CD14-positive monocyte (primary cell): ENCODE measurements at regions not wholly inside any gene's neighbourhood (a gene's known extent, or its start where the extent isn't known, plus 50 kb on each side); places are given as distances from the start of the nearest gene placed in this dataset.

ENCODE experiments used
- DNase-seq, 3 donors: peaks; one replicate each; pipeline ENCODE4 v3.0.0-alpha.2; 2011 to 2022
- H2AFZ ChIP-seq: 2 replicates; pipeline ENCODE4 v1.6.0; 2012; ENCODE audit warnings: mild to moderate bottlenecking, low read depth, low read length, inconsistent platforms; ENCODE audit not compliant: insufficient read depth, poor library complexity, severe bottlenecking
- H3K27ac ChIP-seq, 2 donors: 1 replicate in 1 of 2; 2 replicates in 1 of 2; pipeline ENCODE4 v1.5.1; 2012 to 2013; ENCODE audit warnings: low read length in 2 of 2, control low read depth in 1 of 2, inconsistent platforms in 1 of 2, low read depth in 1 of 2, mild to moderate bottlenecking in 1 of 2
- H3K27me3 ChIP-seq, 2 donors: one replicate each; pipeline versions ENCODE4 v1.6.0 to v1.6.1; 2011 to 2013; ENCODE audit warnings: low read length in 2 of 2; ENCODE audit not compliant: control insufficient read depth in 2 of 2, insufficient read depth in 2 of 2
- H3K36me3 ChIP-seq, 2 donors: replicated peaks in 1 of 2; 1 replicate in 1 of 2; 2 replicates in 1 of 2; pipeline versions ENCODE4 v1.5.1 to v1.6.1; 2012 to 2013; ENCODE audit warnings: low read length in 2 of 2, control low read depth in 1 of 2, inconsistent platforms in 1 of 2, mild to moderate bottlenecking in 1 of 2; ENCODE audit not compliant: insufficient read depth in 2 of 2, control insufficient read depth in 1 of 2
- H3K4me1 ChIP-seq, 2 donors: 1 replicate in 1 of 2; 2 replicates in 1 of 2; pipeline versions ENCODE4 v1.5.1 to v1.6.1; 2012 to 2013; ENCODE audit warnings: low read length in 2 of 2, control low read depth in 1 of 2, inconsistent platforms in 1 of 2, mild to moderate bottlenecking in 1 of 2, moderate library complexity in 1 of 2; ENCODE audit not compliant: insufficient read depth in 2 of 2, control insufficient read depth in 1 of 2
- H3K4me2 ChIP-seq: replicated peaks from 2 replicates; pipeline ENCODE3; 2012; ENCODE audit warnings: low read length, moderate library complexity, mild to moderate bottlenecking; ENCODE audit not compliant: poor library complexity, severe bottlenecking; ENCODE audit errors: extremely low read depth
- H3K4me3 ChIP-seq, 3 experiments: fragments of 200-600 bp in 1 of 3; sonication (generic) in 1 of 3; replicated peaks in 1 of 3; 1 replicate in 2 of 3; 2 replicates in 1 of 3; pipeline ENCODE4 v1.5.1; 2011 to 2013; ENCODE audit warnings: low read length in 3 of 3, mild to moderate bottlenecking in 3 of 3, control low read depth in 2 of 3, low read depth in 2 of 3, inconsistent platforms in 1 of 3, moderate library complexity in 1 of 3
- H3K79me2 ChIP-seq: 2 replicates; pipeline ENCODE4 v1.6.0; 2012; ENCODE audit warnings: mild to moderate bottlenecking, control low read depth, inconsistent platforms, low read length, moderate library complexity; ENCODE audit not compliant: insufficient read depth
- H3K9ac ChIP-seq: 2 replicates; pipeline ENCODE4 v1.6.0; 2017; ENCODE audit warnings: low read length, mild to moderate bottlenecking; ENCODE audit not compliant: insufficient read depth, poor library complexity, severe bottlenecking
- H3K9me3 ChIP-seq, 2 donors: replicated peaks in 1 of 2; 1 replicate in 1 of 2; 2 replicates in 1 of 2; pipeline versions ENCODE4 v1.5.1 to v1.6.1; 2012 to 2013; ENCODE audit warnings: low read length in 2 of 2, control low read depth in 1 of 2; ENCODE audit not compliant: control insufficient read depth in 1 of 2, insufficient read depth in 1 of 2
- H4K20me1 ChIP-seq: 2 replicates; pipeline ENCODE4 v1.6.0; 2012; ENCODE audit warnings: mild to moderate bottlenecking, low read length, control low read depth, moderate library complexity; ENCODE audit not compliant: insufficient read depth
- H3K27ac Mint-ChIP-seq, 7 donors: one replicate each; pipeline ENCODE4 v1.8.0; 2020; ENCODE audit warnings: mild to moderate bottlenecking in 7 of 7, mixed read lengths in 7 of 7, moderate library complexity in 6 of 7, inconsistent platforms in 2 of 7
- H3K27me3 Mint-ChIP-seq, 3 donors: one replicate each; pipeline ENCODE4 v1.8.0; 2021 to 2022; ENCODE audit warnings: low read depth in 3 of 3, mild to moderate bottlenecking in 3 of 3, mixed read lengths in 3 of 3, moderate library complexity in 3 of 3, inconsistent platforms in 1 of 3
- H3K36me3 Mint-ChIP-seq, 2 donors: one replicate each; pipeline ENCODE4 v1.8.0; 2020; ENCODE audit warnings: mixed read lengths in 2 of 2, inconsistent platforms in 1 of 2, mild to moderate bottlenecking in 1 of 2
- H3K4me1 Mint-ChIP-seq: one replicate; pipeline ENCODE4 v1.8.0; 2020; ENCODE audit warnings: mild to moderate bottlenecking, mixed read lengths
- H3K4me3 Mint-ChIP-seq, 2 donors: one replicate each; pipeline ENCODE4 v1.8.0; 2020; ENCODE audit warnings: mild to moderate bottlenecking in 2 of 2, mixed read lengths in 2 of 2, moderate library complexity in 1 of 2
- H3K9me3 Mint-ChIP-seq, 7 donors: one replicate each; pipeline ENCODE4 v1.8.0; 2020 to 2022; ENCODE audit warnings: mixed read lengths in 7 of 7, mild to moderate bottlenecking in 6 of 7, moderate library complexity in 6 of 7, inconsistent platforms in 2 of 7
- WGBS: methylation state at CpG from one replicate; pipeline ENCODE4 v1.1.5; 2013; ENCODE audit warnings: missing lambda C conversion rate; ENCODE audit not compliant: insufficient coverage; 5-methylcytosine and 5-hydroxymethylcytosine counted together
- intact Hi-C, 2 donors: fragments of 100-400 bp; cut with micrococcal nuclease; formaldehyde crosslinking; loops; one replicate each; pipeline versions ENCODE4 v1.15.0 to v1.15.1; 2023
- TF ChIP-seq, protein P1 (sequence below): fragments of 200-600 bp; IDR thresholded peaks from one replicate; pipeline ENCODE4 v1.8.0; 2022; ENCODE audit warnings: antibody characterized with exemption, mild to moderate bottlenecking

DNA sequence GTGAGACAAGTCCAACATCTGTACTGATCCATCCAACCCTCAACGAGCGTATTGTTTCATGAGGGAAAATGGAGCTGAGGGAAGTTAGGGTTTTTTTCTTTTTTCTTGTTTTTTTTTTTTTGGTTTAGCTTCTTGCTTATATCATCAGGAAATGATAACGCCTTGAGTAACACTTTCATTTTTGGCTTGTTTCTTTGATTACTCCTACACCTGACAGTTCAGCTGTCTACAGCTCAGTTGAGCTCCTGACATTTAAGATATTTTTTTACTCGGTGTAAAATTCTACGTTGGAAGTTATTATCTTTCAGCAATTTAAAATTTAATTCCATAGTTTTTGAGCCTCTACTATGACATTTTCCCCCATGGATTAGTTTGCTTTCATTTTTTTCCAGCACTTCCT lies 691.0 kb upstream of the HTR2C start:
- no peaks in the 10 kb centered on the region for H3K9me3 ChIP-seq
- no peaks in the 10 kb centered on the region for H4K20me1 ChIP-seq
- H3K4me1 ChIP-seq, result no peaks in the 10 kb centered on the region
- DNase-seq, result no peak
- Mint-ChIP-seq H3K9me3 (peaks cover 2 to 14% (median 6%) of the 10 kb centered on the region in 7 donors), H3K4me1 (no peaks in the 10 kb centered on the region), H3K27me3 (peaks cover 0 to 2% (median 0%) of the 10 kb centered on the region in 3 donors), H3K27ac (no peak overlapping the region), H3K36me3 (no peaks in the 10 kb centered on the region), H3K4me3 (no peak overlapping the region)
- H3K4me3 ChIP-seq, result no peak overlapping the region
- no peak overlapping the region for H3K9ac ChIP-seq
- H2AFZ ChIP-seq, result no peak overlapping the region
- no peak overlapping the region for H3K27ac ChIP-seq
- no peaks in the 10 kb centered on the region for H3K79me2 ChIP-seq
- WGBS, result no CpG with 5 or more reads among the region's 5 CpGs
- H3K27me3 ChIP-seq, result no peaks in the 10 kb centered on the region
- intact Hi-C loops, result no loop called here
- TF ChIP-seq, protein P1, sequence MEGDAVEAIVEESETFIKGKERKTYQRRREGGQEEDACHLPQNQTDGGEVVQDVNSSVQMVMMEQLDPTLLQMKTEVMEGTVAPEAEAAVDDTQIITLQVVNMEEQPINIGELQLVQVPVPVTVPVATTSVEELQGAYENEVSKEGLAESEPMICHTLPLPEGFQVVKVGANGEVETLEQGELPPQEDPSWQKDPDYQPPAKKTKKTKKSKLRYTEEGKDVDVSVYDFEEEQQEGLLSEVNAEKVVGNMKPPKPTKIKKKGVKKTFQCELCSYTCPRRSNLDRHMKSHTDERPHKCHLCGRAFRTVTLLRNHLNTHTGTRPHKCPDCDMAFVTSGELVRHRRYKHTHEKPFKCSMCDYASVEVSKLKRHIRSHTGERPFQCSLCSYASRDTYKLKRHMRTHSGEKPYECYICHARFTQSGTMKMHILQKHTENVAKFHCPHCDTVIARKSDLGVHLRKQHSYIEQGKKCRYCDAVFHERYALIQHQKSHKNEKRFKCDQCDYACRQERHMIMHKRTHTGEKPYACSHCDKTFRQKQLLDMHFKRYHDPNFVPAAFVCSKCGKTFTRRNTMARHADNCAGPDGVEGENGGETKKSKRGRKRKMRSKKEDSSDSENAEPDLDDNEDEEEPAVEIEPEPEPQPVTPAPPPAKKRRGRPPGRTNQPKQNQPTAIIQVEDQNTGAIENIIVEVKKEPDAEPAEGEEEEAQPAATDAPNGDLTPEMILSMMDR, result no peak
- no peak overlapping the region for H3K4me2 ChIP-seq
- no peaks in the 10 kb centered on the region for H3K36me3 ChIP-seq

DNA sequence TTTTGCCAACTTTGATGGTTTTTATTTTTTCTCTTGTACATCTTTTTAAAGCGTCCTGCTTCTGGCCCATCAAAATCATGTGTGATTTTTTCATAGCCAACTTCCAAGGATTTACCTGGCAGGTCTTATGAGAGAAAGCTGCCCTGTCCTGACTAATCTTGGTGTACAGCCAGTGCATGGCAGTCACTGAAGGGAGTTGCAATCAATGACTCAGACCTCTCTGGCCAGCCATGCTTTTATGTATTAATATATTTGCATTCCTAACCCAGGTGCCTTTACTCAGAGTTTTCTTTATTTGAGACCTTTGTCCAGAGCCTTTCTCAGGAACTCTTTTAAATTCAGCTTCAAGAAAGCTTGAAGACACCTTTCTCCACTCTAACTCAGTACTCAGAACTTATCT lies 691.5 kb upstream of the HTR2C start:
- no peak overlapping the region for H2AFZ ChIP-seq
- no peaks in the 10 kb centered on the region for H4K20me1 ChIP-seq
- no peaks in the 10 kb centered on the region for H3K27me3 ChIP-seq
- intact Hi-C loops, result no loop called here
- Mint-ChIP-seq H3K36me3 (no peaks in the 10 kb centered on the region), H3K9me3 (peaks cover 2 to 14% (median 6%) of the 10 kb centered on the region in 7 donors), H3K27ac (no peak overlapping the region), H3K4me1 (no peaks in the 10 kb centered on the region), H3K4me3 (no peak overlapping the region), H3K27me3 (peaks cover 0 to 2% (median 0%) of the 10 kb centered on the region in 3 donors)
- no CpG with 5 or more reads among the region's 1 CpG for WGBS
- H3K9ac ChIP-seq, result no peak overlapping the region
- H3K36me3 ChIP-seq, result no peaks in the 10 kb centered on the region
- H3K4me2 ChIP-seq, result no peak overlapping the region
- no peaks in the 10 kb centered on the region for H3K9me3 ChIP-seq
- no peak overlapping the region for H3K4me3 ChIP-seq
- H3K4me1 ChIP-seq, result no peaks in the 10 kb centered on the region
- H3K79me2 ChIP-seq, result no peaks in the 10 kb centered on the region
- no peak overlapping the region for H3K27ac ChIP-seq
- DNase-seq, result no peak
- TF ChIP-seq, protein P1, result no peak
